Thyroid gland (tissue), 4 donors: ENCODE measurements at regions not wholly inside any gene's neighbourhood (a gene's known extent, or its start where the extent isn't known, plus 50 kb on each side); places are given as distances from the start of the nearest gene placed in this dataset.

ENCODE experiments used
- POLR2A ChIP-seq, 2 donors: fragments of 450-650 bp; IDR thresholded peaks; one replicate each; pipeline ENCODE4 v1.6.1; 2017; ENCODE audit warnings: antibody characterized with exemption in 2 of 2, mild to moderate bottlenecking in 2 of 2, moderate library complexity in 1 of 2
- TF ChIP-seq, protein P1 (sequence below), 6 experiments: fragments of 200-600 bp in 3 of 6; fragments of 450-650 bp in 3 of 6; sonication (generic) in 3 of 6; IDR thresholded peaks; one replicate each; pipeline ENCODE4 v1.5.1; 2016 to 2019; ENCODE audit warnings: antibody characterized with exemption in 6 of 6, mild to moderate bottlenecking in 2 of 6, inconsistent platforms in 1 of 6, moderate library complexity in 1 of 6

DNA sequence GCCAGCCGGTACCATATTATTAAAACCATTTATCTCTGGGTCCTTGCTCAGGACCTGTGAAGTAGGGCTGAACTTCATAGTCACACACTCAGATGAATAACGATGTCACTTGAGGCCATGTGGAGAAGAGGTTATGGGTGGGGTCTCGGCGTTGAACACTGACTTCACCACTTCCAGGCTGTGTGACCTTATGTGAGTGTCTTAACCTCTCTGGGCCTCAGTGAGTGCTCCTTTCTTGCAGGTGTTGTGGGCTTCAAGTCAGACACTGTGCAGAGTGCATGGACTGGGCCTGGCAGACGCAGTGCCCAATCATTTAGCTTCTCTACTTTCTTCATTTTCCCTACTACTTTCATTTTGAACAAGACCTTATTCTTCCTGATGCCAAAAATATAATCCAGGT is 278.8 kb downstream of the PBX3 start:
- TF ChIP-seq, protein P1, sequence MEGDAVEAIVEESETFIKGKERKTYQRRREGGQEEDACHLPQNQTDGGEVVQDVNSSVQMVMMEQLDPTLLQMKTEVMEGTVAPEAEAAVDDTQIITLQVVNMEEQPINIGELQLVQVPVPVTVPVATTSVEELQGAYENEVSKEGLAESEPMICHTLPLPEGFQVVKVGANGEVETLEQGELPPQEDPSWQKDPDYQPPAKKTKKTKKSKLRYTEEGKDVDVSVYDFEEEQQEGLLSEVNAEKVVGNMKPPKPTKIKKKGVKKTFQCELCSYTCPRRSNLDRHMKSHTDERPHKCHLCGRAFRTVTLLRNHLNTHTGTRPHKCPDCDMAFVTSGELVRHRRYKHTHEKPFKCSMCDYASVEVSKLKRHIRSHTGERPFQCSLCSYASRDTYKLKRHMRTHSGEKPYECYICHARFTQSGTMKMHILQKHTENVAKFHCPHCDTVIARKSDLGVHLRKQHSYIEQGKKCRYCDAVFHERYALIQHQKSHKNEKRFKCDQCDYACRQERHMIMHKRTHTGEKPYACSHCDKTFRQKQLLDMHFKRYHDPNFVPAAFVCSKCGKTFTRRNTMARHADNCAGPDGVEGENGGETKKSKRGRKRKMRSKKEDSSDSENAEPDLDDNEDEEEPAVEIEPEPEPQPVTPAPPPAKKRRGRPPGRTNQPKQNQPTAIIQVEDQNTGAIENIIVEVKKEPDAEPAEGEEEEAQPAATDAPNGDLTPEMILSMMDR (IDR thresholded peaks at IDR 0.05) = no peak
- no peak for TF ChIP-seq POLR2A (IDR thresholded peaks at IDR 0.05)
